ENCODE measurements at regions not wholly inside any gene's neighbourhood (a gene's known extent, or its start where the extent isn't known, plus 50 kb on each side); places are given as distances from the start of the nearest gene placed in this dataset.

GRCh38 chr7:46029111-46029704 is 108.1 kb upstream of the IGFBP3 start:
- 84 to 86% methylated on average over 2 of the region's 2 CpGs for WGBS, 2 donors
- Histone ChIP-seq H3K36me3 (ENCODE audit: control insufficient read depth in 2 of 2, insufficient read depth in 2 of 2, low read length in 1 of 2) (no peaks in the 10 kb centered on the region), H3K27ac (ENCODE audit: low read depth in 2 of 2, low read length in 1 of 2) (no peak overlapping the region), H3K9me3 (ENCODE audit: control insufficient read depth in 2 of 2, insufficient read depth in 1 of 2, low read depth in 1 of 2, low read length in 1 of 2) (no peaks in the 10 kb centered on the region), H3K4me3 (ENCODE audit: low read depth in 1 of 2, low read length in 2 of 2) (no peak overlapping the region), H3K27me3 (ENCODE audit: control insufficient read depth in 1 of 2, insufficient read depth in 2 of 2, low read length in 2 of 2) (no peaks in the 10 kb centered on the region), H3K4me1 (ENCODE audit: control insufficient read depth in 2 of 2, insufficient read depth in 2 of 2, low read length in 1 of 2) (no peaks in the 10 kb centered on the region)

DNA sequence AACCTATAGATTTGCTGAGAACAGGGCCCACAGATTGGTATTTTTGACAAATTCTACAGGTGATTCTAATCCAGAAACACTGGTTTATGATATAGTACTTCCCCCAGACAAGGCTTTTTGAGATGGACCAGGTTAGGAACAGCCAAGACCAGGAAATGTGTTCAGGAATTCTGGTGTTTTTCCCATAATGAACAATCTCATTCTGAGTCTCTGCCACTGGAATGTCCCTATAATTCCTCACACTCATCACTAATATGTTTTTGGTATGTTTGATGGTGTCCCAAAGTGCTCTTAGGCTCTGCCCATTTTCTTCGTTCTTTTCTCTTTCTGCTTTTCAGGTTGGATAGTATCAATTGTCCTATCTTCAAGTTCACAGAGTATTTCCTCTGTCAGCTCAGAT is 107.2 kb upstream of the IGFBP3 start:
- H3K27me3 ChIP-seq (ENCODE audit: control insufficient read depth in 1 of 2, insufficient read depth in 2 of 2, low read length in 2 of 2), result no peaks in the 10 kb centered on the region
- H3K36me3 ChIP-seq (ENCODE audit: control insufficient read depth in 2 of 2, insufficient read depth in 2 of 2, low read length in 1 of 2), result no peaks in the 10 kb centered on the region
- H3K4me3 ChIP-seq (ENCODE audit: low read depth in 1 of 2, low read length in 2 of 2), result no peak overlapping the region
- H3K4me1 ChIP-seq (ENCODE audit: control insufficient read depth in 2 of 2, insufficient read depth in 2 of 2, low read length in 1 of 2), result no peaks in the 10 kb centered on the region
- H3K9me3 ChIP-seq (ENCODE audit: control insufficient read depth in 2 of 2, insufficient read depth in 1 of 2, low read depth in 1 of 2, low read length in 1 of 2), result no peaks in the 10 kb centered on the region
- no peak overlapping the region for H3K27ac ChIP-seq (ENCODE audit: low read depth in 2 of 2, low read length in 1 of 2)
- WGBS, 2 donors, result 85 to 98% methylated on average over 1 of the region's 1 CpG

DNA sequence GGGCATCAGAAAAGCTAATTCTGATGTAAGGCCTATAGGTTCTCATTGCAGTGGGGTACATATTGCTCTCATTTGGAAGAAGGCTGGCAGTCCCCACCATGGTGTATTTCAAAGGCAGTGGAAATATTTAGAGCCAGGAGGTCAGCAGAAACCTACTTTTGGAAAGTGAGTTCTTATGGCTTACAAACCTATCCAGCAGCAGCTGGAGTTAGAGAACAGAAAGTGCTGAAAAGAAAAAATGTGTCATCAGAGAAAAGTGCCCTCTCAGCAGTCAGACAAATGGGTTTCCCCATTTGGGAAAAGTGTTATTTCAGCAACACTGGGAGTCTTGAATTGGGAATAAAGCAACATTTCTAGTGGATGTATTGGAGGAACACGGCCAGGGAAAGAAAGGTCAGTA is 105.7 kb upstream of the IGFBP3 start:
- no peaks in the 10 kb centered on the region for H3K9me3 ChIP-seq (ENCODE audit: control insufficient read depth in 2 of 2, insufficient read depth in 1 of 2, low read depth in 1 of 2, low read length in 1 of 2)
- 83 to 89% methylated on average over 1 of the region's 1 CpG for WGBS, 2 donors
- H3K36me3 ChIP-seq (ENCODE audit: control insufficient read depth in 2 of 2, insufficient read depth in 2 of 2, low read length in 1 of 2), result no peaks in the 10 kb centered on the region
- H3K4me3 ChIP-seq (ENCODE audit: low read depth in 1 of 2, low read length in 2 of 2), result no peak overlapping the region
- H3K4me1 ChIP-seq (ENCODE audit: control insufficient read depth in 2 of 2, insufficient read depth in 2 of 2, low read length in 1 of 2), result no peaks in the 10 kb centered on the region
- H3K27me3 ChIP-seq (ENCODE audit: control insufficient read depth in 1 of 2, insufficient read depth in 2 of 2, low read length in 2 of 2), result no peaks in the 10 kb centered on the region
- no peak overlapping the region for H3K27ac ChIP-seq (ENCODE audit: low read depth in 2 of 2, low read length in 1 of 2)

DNA sequence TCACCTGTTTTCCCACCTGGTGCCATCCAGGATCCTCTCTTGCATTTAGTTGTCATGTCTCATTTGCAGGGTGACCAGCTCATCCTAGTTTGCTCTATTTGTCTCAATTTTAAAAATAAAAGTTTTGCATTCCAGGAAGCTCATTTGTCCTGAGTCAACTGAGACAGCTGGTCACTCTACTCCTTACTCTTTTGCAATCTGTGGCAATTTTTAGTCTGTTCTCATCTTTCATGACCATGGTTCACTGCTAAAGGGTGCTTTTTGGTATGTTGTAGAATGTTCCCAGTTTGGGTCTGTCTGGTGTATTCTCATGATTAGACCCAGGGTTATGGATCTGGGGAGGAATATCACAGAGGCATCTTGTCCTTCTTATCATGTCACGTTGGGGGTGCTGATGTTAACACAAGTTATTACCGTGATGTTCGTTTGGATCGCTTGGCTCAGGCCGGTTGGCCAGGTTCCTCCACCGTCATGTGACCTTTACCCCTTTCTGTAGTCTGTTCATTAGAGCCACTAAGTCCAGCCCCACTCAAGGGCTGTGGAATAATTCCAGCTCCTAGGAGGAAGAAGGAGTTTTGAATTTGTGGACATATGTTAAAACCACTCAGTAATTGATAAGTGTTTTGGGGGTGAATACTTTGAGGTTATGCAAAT is 103.3 kb upstream of the IGFBP3 start:
- Histone ChIP-seq H3K4me1 (ENCODE audit: control insufficient read depth in 2 of 2, insufficient read depth in 2 of 2, low read length in 1 of 2) (no peaks in the 10 kb centered on the region), H3K4me3 (ENCODE audit: low read depth in 1 of 2, low read length in 2 of 2) (no peak overlapping the region), H3K27ac (ENCODE audit: low read depth in 2 of 2, low read length in 1 of 2) (no peak overlapping the region), H3K27me3 (ENCODE audit: control insufficient read depth in 1 of 2, insufficient read depth in 2 of 2, low read length in 2 of 2) (no peaks in the 10 kb centered on the region), H3K36me3 (ENCODE audit: control insufficient read depth in 2 of 2, insufficient read depth in 2 of 2, low read length in 1 of 2) (no peaks in the 10 kb centered on the region), H3K9me3 (ENCODE audit: control insufficient read depth in 2 of 2, insufficient read depth in 1 of 2, low read depth in 1 of 2, low read length in 1 of 2) (no peaks in the 10 kb centered on the region)
- WGBS, 2 donors, result 53 to 81% methylated on average over 6 of the region's 6 CpGs

DNA sequence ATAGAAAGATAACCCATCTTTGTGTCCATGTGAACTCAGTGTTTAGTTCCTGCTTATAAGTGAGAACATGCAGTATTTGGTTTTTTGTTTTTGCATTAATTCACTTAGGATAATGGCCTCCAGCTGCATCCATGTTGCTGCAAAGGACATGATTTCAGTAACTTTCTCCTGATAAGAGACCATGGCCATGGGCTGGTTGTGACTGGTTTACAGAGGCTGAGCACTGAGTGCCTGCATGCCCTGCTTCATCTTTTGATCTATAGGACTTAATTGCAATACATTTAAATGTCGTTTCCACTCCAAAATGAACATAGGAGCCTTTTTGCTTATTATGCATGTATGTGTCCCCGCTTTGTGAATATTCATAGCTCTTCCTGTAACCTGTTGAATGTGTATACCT is 101.3 kb upstream of the IGFBP3 start:
- no peak overlapping the region for H3K27ac ChIP-seq (ENCODE audit: low read depth in 2 of 2, low read length in 1 of 2)
- no peaks in the 10 kb centered on the region for H3K4me1 ChIP-seq (ENCODE audit: control insufficient read depth in 2 of 2, insufficient read depth in 2 of 2, low read length in 1 of 2)
- no peaks in the 10 kb centered on the region for H3K36me3 ChIP-seq (ENCODE audit: control insufficient read depth in 2 of 2, insufficient read depth in 2 of 2, low read length in 1 of 2)
- H3K27me3 ChIP-seq (ENCODE audit: control insufficient read depth in 1 of 2, insufficient read depth in 2 of 2, low read length in 2 of 2), result no peaks in the 10 kb centered on the region
- 67 to 82% methylated on average over 2 of the region's 2 CpGs for WGBS, 2 donors
- H3K4me3 ChIP-seq (ENCODE audit: low read depth in 1 of 2, low read length in 2 of 2), result no peak overlapping the region
- H3K9me3 ChIP-seq (ENCODE audit: control insufficient read depth in 2 of 2, insufficient read depth in 1 of 2, low read depth in 1 of 2, low read length in 1 of 2), result no peaks in the 10 kb centered on the region

DNA sequence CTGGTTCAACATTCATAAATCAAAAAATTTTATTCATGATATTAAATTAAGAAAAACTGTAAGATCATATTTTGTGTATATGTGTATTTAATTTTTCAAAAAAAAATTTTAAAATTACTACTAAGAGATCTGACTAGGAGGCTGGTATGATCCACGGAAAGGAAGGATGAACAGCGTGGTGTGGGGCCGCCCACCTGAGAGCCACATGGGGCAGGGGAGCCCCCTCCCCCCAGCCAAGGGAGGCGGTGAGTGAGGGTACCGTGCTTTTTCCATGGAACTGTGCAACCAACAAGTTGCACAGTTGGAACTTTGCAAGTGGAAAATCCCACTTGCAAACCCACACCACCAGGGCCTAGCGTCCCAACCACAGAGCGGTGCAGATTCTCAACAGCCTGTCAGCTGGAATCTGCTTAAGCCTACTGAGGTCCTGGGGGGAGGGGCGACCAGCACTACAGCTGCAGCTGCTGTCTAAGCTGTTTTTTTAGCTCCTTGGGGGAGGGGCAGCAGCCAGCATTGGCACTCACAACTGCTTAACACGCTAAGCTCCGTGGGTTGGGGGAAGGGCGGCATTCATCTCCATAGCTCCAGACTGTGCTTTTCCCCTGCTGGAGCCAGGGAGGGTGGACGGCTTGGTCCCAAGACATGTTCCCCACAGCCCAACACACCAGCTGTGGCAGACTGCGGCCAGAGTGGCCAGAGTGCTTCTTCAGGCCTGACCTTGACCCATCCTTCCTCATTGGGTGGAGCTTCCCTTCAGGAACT is 94.2 kb upstream of the IGFBP3 start:
- 42 to 49% methylated on average over 13 of the region's 13 CpGs for WGBS, 2 donors
- no peaks in the 10 kb centered on the region for H3K27me3 ChIP-seq (ENCODE audit: control insufficient read depth in 1 of 2, insufficient read depth in 2 of 2, low read length in 2 of 2)
- no peak overlapping the region for H3K4me3 ChIP-seq (ENCODE audit: low read depth in 1 of 2, low read length in 2 of 2)
- peaks cover 0 to 2% of the 10 kb centered on the region in 2 donors for H3K4me1 ChIP-seq (ENCODE audit: control insufficient read depth in 2 of 2, insufficient read depth in 2 of 2, low read length in 1 of 2)
- H3K9me3 ChIP-seq (ENCODE audit: control insufficient read depth in 2 of 2, insufficient read depth in 1 of 2, low read depth in 1 of 2, low read length in 1 of 2), result peaks cover 0 to 1% of the 10 kb centered on the region in 2 donors
- no peaks in the 10 kb centered on the region for H3K36me3 ChIP-seq (ENCODE audit: control insufficient read depth in 2 of 2, insufficient read depth in 2 of 2, low read length in 1 of 2)
- no peak overlapping the region for H3K27ac ChIP-seq (ENCODE audit: low read depth in 2 of 2, low read length in 1 of 2)

GRCh38 chr7:46011501-46011900 is 90.4 kb upstream of the IGFBP3 start:
- H3K9me3 ChIP-seq (ENCODE audit: control insufficient read depth in 2 of 2, insufficient read depth in 1 of 2, low read depth in 1 of 2, low read length in 1 of 2), result peaks cover 0 to 1% of the 10 kb centered on the region in 2 donors
- peaks cover 0 to 2% of the 10 kb centered on the region in 2 donors for H3K4me1 ChIP-seq (ENCODE audit: control insufficient read depth in 2 of 2, insufficient read depth in 2 of 2, low read length in 1 of 2)
- no peaks in the 10 kb centered on the region for H3K36me3 ChIP-seq (ENCODE audit: control insufficient read depth in 2 of 2, insufficient read depth in 2 of 2, low read length in 1 of 2)
- WGBS, 2 donors, result 24 to 27% methylated on average over 1 of the region's 1 CpG
- H3K4me3 ChIP-seq (ENCODE audit: low read depth in 1 of 2, low read length in 2 of 2), result no peak overlapping the region
- no peaks in the 10 kb centered on the region for H3K27me3 ChIP-seq (ENCODE audit: control insufficient read depth in 1 of 2, insufficient read depth in 2 of 2, low read length in 2 of 2)
- H3K27ac ChIP-seq (ENCODE audit: low read depth in 2 of 2, low read length in 1 of 2), result no peak overlapping the region

- H3K27ac ChIP-seq (ENCODE audit: low read depth in 2 of 2, low read length in 1 of 2), result no peak overlapping the region
- H3K4me3 ChIP-seq (ENCODE audit: low read depth in 1 of 2, low read length in 2 of 2), result no peak overlapping the region
- peaks cover 0 to 2% of the 10 kb centered on the region in 2 donors for H3K4me1 ChIP-seq (ENCODE audit: control insufficient read depth in 2 of 2, insufficient read depth in 2 of 2, low read length in 1 of 2)
- H3K27me3 ChIP-seq (ENCODE audit: control insufficient read depth in 1 of 2, insufficient read depth in 2 of 2, low read length in 2 of 2), result no peaks in the 10 kb centered on the region
- WGBS, 2 donors, result 83 to 85% methylated on average over 2 of the region's 2 CpGs
- peaks cover 0 to 3% of the 10 kb centered on the region in 2 donors for H3K9me3 ChIP-seq (ENCODE audit: control insufficient read depth in 2 of 2, insufficient read depth in 1 of 2, low read depth in 1 of 2, low read length in 1 of 2)
- no peaks in the 10 kb centered on the region for H3K36me3 ChIP-seq (ENCODE audit: control insufficient read depth in 2 of 2, insufficient read depth in 2 of 2, low read length in 1 of 2)
Measured at GRCh38 chr7:46011059-46011458, 90.0 kb upstream of the IGFBP3 start.

GRCh38 chr7:46009211-46009610 is 88.1 kb upstream of the IGFBP3 start:
- H3K4me1 ChIP-seq (ENCODE audit: control insufficient read depth in 2 of 2, insufficient read depth in 2 of 2, low read length in 1 of 2), result no peaks in the 10 kb centered on the region
- no peak overlapping the region for H3K27ac ChIP-seq (ENCODE audit: low read depth in 2 of 2, low read length in 1 of 2)
- 75 to 84% methylated on average over 2 of the region's 2 CpGs for WGBS, 2 donors
- H3K27me3 ChIP-seq (ENCODE audit: control insufficient read depth in 1 of 2, insufficient read depth in 2 of 2, low read length in 2 of 2), result no peaks in the 10 kb centered on the region
- H3K9me3 ChIP-seq (ENCODE audit: control insufficient read depth in 2 of 2, insufficient read depth in 1 of 2, low read depth in 1 of 2, low read length in 1 of 2), result peaks cover 0 to 2% of the 10 kb centered on the region in 2 donors
- no peak overlapping the region for H3K4me3 ChIP-seq (ENCODE audit: low read depth in 1 of 2, low read length in 2 of 2)
- no peaks in the 10 kb centered on the region for H3K36me3 ChIP-seq (ENCODE audit: control insufficient read depth in 2 of 2, insufficient read depth in 2 of 2, low read length in 1 of 2)

All from esophagus (tissue), 2 donors.